GM04503 (cell line): ENCODE measurements at regions not wholly inside any gene's neighbourhood (a gene's known extent, or its start where the extent isn't known, plus 50 kb on each side); places are given as distances from the start of the nearest gene placed in this dataset.

Experiments
- DNase-seq: peaks from one replicate; pipeline ENCODE4 v3.0.0-alpha.2; 2012; ENCODE audit warnings: low read depth

DNA sequence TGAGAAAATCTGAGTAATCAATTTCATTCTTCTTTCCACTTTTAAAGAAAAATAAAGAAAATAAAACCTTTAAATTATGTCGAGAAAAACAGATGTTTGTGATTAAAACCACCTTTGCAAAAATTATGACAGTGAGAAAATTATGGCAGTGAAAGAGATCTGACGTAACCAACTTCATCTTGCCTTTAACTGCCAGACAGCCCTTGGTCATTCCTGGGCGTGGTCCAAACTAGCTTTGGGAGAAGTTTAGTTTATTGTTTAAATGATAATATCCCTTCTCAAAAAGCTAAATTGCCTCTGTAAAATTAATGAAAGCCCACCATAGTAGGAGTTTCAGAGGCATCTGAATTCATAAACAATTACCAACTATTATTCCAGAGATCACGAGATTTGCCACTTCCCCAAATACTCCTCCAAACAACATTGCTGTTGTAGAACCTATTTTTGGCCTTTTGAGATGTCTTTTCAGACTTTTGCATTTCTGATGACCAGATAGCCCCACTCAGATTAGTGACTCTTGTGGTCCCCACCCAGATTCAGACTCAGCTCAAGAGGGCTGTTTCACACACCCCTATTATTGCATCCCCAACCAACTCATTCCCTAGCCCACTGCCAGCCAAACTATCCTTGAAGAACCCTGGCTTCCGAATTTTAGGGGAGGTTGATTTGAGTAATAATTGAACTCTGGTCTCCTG lies 664.4 kb upstream of the CBLB start:
- DNase-seq, result no peak

DNA sequence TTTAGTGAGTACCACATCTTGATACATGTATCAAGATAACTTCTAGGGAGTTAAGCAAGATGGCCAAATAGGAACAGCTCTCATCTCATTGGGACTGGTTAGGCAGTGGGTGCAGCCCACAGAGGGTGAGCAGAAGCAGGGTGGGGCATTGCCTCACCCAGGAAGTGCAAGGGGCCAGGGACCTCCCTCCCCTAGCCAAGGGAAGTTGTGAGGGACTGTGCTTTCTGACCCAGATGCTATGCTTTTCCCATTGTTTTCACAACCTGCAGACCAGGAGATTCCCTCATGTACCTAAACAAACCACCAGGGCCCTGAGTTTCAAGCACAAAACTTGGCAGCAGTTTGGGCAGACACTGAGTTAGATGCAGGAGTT lies 665.0 kb upstream of the CBLB start:
- DNase-seq, result no peak

DNA sequence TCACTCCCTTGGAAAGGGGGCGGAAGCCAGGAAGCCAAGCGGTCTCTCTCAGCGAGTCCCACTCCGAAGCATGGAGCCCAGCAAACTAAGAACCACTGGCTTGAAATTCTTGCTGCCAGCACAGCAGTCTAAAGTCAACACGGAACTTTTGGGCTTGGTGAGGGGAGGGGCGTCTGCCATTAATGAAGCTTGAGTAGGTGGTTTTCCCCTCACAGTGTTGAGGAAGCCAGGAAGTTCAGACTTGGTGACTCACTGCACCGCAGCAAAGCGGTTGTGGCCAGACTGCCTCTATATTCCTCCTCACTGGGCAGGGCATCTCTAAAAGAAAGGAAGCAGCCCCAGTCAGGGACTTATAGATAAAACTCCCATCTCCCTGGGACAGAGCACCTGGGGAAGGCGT lies 665.4 kb upstream of the CBLB start:
- no peak for DNase-seq

DNA sequence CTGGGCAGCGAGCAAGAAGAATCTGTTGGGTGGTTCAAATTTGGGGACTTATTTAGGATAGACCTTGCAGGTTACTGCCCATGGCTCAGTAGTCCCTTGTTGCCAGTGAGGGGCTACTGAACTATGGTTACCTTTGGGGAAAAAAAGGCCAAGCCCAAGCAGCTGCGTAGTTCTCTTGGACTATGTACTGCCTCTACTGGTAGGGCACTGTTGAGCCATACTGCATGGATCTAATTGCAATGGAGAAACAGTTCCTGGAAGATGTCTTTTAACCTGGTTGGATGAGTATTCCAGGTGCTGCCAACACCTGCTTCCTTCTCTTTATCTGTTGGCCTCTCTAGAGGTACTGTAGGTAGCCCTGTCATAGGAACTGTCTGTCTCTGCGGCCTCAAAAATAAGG lies 671.9 kb upstream of the CBLB start:
- no peak for DNase-seq

DNA sequence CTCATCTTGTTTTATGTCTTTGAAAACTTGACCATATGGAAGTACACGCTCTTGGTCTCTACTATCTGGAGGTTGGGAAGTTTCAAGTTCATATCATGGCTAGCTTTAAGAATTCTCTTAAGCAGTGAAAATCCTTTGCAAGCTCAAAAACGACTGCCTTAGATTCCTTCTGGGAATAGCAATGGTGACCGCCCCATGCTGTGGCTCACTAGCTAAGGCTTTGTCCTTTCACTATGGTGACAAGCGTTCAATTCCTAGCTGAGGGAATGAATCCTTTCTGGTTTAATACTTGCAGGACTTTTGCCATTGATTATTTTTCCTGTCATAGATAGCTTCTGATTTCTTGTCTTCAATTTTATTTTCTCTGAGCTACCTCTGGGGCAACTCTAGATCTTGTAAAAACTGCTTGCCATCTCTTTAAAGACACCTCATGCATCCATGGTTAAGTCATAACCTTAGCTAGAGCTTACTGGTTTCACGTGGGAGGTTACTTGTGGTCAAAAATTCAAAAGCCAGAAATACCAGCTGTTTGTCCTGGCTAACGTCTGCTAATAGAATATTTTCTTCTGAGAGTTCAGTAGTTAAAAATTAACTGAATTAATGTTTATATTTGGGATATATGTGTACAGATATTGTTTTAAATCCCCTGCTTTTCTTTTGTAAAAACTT lies 673.4 kb upstream of the CBLB start:
- DNase-seq, result no peak

DNA sequence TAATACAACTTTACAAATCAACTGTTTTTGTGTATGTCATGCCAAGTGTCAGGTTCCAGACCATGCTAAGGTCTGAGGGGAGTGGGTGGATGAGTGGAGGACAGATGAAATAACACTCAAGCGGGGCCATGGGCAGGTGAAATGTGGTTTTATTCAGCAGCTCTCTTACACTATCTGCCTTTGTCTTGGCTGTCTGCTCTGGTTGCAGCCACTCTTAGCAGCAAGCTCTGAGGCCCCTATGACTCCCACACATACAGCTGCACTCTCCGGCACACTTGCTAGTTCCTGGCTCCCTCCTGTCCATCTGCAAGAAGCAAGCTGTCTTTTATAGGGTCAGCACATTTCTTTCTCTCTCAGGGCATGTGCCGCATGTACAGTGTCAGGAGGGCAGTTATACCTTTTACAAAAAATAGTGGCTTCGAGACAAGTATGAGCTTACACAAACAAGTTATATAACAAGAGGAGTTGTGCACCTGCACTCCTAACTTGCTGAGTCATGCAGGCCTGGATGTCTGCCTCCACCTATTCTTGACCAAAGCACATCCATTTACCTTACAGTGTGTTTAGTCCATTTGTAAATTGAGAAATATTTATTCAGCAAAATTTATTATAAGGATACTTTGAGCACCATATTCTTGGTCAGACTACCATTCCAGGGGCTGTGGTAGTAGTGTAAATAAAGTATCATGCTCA lies 683.7 kb upstream of the CBLB start:
- no peak for DNase-seq

DNA sequence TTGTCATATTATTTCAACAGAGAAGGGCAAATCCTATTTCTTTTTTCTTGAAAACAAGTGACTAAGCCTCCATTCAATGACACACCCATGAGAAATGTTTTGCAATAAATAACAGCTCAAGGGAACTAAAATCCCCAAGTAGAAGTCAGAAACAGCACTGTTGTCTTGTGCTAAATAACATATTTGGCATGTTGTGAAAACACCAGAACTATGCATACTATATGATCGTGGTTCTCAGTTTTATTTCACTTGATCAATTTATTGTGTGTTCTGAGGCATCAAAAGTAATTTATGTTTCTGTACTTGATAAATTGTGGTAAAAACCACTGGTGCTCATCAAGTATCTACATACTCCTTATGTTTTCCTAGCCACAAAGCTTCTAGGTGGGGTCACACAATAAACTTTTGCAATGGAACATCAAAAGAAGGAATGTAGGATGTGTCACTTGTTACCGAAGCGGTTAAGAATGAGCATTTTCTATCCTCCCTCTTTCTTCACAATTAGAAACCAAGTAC lies 691.7 kb upstream of the CBLB start:
- DNase-seq, result peak; percentile 89

DNA sequence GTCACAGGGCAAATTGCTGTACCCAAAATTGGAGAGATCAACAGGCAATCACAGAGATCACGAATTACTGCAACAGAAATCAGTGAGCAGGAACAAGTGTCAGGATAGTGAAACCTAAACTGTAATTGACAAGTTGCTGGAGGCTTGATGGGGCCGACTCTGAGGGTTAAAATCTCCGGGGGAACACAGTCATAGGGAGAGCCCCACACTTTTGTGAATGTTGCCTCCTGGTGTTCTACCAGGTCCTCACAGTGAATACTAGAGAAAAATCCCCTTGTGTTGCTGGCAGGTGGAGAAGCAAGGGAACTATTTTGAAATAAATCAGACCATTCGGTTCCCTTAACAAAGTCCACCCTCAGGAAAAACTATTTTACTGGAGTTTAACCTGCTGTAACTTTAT lies 697.5 kb upstream of the CBLB start:
- DNase-seq, result no peak

DNA sequence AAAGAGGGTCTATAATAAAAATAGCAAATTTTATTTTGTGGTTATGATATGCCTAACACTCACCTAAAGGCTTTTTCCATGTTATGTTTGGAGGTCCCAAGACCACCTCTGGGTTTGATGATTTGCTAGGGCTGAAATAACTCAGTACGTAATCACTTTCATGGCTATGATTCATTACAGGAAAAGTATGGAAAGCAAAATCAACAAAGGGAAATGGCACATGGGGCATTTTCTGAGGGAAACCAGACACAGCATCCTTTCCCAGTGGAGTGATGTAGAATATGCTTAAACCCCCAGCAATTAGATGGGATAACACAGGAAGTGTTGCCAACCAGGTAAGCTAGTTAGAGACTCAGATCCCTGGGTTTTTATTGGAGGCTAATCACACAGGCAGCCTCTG lies 701.6 kb upstream of the CBLB start:
- no peak for DNase-seq

DNA sequence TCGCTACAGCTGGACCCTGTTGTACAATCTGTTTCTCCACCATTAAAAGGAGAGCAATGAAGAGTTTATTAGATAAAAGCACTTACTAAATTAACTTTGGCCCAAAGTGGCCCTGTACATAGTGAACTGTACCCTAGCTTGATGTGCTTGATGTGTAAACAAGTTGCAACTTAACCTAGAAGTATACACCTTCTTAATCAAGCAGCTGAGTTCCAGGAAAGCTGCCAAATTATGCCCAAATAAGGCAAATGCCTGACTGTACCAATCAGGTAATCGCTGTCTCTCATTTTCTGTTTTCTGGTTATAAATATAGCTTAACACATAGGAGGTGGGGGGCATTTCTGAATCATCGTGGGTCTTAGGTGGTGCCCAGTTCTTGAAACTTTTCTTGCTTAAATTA lies 704.8 kb upstream of the CBLB start:
- no peak for DNase-seq

DNA sequence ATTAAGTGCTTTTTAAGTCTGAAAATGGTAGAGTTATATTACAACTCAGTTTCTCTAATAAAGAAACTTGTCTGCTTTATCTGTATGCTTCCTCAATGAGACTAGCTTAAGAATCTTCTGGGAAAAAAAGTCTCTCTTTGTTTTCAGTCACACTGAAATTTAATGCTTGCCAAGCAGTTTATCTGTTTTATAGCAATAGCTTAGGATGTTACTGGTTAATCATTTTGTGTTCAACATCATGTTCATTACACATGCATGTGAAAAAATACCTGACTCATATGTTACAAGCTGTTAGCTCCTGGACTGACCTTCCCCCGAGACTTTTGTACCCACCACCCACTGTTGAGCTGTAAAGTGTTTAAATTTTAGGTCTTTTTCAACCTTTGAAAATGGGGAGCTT lies 706.2 kb upstream of the CBLB start:
- no peak for DNase-seq

DNA sequence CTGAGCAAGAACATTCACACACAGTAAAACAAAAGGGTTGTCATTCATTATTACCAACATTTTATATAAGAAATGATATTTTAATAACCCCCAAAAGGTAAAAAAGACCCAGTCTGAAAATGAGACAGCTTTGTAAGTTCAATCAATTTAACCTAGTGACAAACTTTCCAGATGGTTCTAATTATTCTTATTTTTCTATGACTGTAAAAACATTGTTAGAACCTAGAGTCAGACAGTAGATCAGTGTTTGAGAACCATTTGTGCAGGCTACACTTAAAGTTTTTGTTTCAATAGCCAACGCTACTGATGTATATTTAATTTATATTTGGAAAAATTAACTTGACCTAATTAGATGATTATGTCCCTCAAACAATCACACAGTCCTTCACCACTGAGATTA lies 708.4 kb upstream of the CBLB start:
- DNase-seq, result no peak

DNA sequence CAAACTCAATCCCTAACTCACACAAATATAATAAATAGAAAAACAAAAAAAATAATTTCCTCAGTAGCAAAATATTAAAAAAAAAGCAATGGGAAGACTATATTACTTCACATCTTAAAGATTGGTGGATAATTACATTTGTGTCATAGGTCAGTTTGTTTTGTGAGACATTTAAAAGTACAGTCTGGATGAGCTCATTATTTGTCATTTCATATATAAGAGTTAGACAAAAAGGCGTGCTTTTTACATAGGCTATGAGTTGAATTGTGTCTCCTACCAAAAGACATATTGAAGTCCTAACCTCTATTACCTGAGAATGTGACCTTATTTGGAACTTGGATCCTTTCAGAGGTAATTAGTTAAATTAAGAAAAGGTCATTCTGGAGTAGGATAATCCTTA lies 710.1 kb upstream of the CBLB start:
- no peak for DNase-seq

DNA sequence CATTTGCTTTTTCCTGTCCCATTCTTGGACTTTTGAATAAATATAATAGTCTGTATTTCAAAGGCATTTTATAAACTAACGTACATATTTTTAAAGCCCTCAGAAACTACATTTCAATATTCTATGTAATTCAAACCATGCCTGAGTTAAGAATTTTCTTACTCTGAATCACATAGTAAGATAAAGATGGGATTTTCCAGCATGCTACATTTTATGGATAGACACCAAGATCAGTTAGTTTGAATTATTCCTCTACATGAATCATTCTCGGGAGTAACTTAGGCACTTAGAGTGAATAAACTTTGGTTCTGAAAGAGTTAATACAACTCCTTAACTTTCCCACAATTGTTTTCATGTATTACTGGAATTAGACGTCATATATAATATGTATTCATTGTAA lies 713.3 kb upstream of the CBLB start:
- no peak for DNase-seq

DNA sequence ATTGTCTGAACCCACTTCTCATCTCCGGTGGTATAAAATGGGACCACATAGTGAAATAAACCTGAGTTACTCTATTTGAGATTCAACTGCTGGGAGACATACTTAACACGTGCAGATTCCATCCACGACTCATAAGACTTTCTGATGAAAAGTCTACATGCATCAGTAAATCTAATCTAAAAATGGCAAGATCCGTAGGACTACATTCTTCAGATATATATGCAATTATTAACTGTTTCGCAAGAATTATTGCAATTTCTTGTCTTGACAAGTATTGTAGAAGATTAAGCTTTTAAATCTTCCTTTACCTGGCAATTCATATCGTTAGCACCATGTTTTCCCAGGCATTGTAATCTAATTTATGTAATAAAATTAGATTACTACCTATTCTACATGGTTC lies 718.7 kb upstream of the CBLB start:
- no peak for DNase-seq

DNA sequence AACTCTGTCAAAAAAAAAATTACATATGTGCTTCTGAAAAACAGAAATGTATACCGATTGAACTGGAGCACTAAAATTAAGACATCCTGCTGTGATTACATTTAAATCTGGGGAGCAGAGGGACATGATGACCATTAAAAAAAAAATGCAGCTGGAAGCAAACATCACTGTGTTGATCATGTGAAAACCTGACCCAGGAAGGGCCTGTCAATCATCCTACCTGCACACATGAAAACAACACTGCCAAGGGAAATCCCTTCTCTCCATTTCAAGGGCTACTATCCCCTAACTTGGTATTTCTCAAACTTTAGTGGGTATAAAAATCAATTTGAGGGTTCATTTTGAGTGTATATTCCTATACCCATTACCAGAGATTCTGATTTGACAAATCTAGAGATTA lies 719.9 kb upstream of the CBLB start:
- DNase-seq, result no peak

DNA sequence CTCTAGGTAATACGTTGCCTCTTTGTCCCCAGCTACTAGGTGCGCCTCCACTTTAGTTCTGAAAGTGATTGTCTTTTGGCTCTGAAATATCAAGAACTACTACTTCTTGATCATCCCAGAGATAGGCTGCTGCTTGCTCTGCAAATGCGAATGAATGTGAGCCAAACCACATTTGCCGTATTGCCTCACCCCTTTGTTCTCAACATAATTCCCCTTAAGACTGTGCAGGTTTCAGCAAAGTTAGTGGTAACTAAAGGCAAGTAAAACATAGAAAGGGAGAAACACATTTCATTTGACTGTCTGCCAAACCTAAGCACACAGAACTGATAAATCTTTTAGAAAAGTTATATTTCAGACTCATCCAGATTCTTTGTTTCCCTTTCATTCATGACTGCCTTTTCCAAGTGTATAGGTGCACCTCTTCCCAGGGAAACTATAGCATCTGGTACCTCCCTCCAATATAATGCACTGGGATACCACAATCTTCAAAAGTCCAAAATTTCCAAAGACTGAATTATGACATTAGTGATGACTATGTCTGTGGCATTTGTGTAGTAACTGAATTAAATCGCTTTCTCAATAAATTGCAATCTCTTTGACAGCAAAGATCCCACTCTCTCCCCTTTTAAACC lies 720.6 kb upstream of the CBLB start:
- no peak for DNase-seq

DNA sequence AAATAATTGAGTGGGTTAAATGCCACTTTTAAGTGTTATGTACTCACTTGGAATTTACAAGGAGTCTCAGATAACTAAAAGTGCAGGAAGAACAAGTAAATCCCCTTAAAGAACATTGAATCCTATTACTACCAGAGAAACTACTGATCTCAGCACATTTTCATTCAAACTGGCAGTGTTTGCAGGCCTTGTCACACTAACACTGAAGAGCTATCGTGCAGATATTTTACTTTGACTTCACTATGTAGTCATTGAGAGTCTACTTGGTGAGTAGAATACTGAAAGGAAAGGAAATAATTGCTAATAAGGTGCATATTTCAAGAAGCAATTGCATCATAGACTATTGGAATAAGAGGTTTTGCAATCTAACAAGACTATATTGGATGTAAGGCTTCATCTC lies 721.4 kb upstream of the CBLB start:
- no peak for DNase-seq

DNA sequence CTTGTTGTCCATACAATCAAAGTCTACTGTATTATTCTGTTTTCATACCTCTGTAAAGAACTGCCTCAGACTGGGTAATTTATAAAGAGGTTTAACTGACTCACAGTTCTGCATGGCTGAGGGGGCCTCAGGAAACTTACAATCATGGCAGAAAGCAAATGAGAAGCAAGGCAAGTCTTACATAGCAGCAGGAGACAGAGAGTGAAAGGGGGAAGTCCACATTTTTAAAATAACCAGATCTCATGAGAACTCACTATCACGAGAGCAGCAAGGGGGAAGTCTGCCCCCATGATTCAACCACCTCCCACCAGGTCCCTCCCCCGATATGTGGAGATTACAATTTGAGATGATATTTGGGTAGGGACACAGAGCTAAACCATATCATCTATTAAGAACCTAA lies 724.6 kb upstream of the CBLB start:
- no peak for DNase-seq

DNA sequence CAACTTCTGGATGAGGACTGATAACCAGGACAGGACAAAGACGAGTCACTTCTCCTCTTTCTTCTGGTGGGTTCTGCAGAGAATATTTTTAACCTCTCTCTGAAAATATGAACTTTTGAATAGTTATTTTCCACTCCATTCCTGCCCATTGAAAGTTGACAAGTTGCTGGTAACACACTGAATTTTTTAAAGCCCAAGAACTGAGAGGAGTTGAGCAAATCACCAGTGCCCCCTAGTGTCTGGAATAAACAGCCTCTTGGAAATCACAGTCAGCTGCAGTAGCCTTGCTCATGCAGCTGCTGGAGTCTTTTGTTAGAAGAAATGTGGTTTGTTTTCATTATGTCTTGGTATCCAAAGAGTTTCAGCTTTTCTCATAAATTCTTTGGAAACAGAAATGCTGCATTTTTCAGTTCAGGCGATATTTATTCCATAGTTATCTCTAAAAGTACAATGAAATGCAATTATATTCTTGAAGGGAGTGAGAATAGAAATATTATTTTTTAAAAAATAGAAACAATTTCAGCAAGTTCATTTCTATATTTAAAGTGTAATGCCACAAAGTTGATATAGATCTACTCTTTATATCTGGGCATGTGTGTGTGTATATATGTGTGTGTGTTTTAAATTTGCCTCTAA lies 741.0 kb upstream of the CBLB start:
- DNase-seq, result peak; percentile 78

DNA sequence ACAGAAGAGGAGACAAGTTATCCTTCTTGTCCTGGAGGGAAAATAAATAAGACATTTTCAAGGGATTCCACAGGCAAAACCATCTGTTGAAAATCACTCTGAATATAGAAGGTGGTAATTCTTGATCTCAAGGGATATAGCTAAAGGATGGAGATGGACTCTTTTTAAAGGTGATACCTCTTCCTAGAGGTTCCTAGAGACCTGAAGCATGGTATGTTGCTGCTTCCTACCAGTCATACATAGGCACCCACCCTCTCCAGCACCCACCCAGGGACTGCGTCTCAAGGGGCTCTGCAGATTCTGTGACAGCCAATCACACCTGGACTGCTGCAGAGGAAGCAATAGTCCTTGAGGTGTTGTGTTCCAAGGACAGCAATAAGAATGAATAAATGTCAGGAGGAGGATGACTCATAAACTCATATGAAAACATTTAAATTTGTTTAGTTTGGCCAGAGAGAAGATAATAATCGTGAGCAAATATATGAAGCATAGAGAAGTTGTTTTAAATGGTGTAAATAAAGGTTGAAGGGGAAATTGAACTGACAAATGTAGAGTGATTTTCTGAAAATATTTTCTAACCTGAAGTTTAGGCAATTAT lies 741.6 kb upstream of the CBLB start:
- no peak for DNase-seq

DNA sequence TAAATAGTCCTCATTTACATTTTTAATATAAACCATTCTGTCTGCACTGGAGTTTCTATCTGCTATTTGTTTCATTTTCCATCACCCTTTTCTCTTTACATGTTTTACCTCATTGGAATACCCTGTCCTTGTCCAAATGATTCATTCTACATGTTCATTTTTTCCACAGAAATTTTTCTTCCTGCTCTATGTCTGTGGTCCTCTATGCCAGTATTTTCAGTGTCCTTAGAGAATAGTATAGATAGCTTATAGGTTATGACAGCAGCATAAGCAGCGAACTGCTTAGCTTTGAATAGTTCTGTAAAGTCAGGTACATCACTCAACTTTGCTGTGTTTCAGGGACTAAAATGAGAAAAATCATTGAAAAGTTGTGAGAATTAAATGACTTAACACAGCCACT lies 742.3 kb upstream of the CBLB start:
- DNase-seq, result no peak
